GM12872 (cell line): ENCODE measurements at regions not wholly inside any gene's neighbourhood (a gene's known extent, or its start where the extent isn't known, plus 50 kb on each side); places are given as distances from the start of the nearest gene placed in this dataset.

Source experiments
- CTCF ChIP-seq: IDR thresholded peaks from 3 replicates; pipeline ENCODE4 v1.5.1; 2011; ENCODE audit warnings: low read depth, mild to moderate bottlenecking, low read length, moderate library complexity; ENCODE audit not compliant: insufficient read depth

DNA sequence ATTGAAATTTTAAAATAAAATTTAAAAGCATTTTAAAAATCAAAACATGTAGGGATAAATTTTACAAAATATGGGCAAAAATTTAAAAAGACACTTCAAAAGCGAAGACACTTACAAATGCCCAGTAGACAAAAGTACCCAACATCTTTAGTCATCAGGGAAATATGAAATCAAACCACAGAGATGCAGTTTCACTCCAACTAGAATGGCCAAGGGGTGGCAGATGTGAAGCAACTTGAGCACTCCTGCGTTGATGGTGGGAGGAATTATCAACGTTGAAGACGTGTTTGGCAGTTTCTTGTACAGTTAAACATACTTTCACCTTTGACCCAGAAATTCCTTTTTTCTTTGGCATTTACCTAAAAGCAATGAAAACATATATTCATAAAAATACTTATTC, 518.0 kb upstream of the SGCG start:
- no peak for TF ChIP-seq CTCF

GRCh38 chr13:22665506-22665905, 515.3 kb upstream of the SGCG start:
- no peak for TF ChIP-seq CTCF

- TF ChIP-seq CTCF = no peak
Measured at GRCh38 chr13:22690756-22691155, 490.0 kb upstream of the SGCG start.

DNA sequence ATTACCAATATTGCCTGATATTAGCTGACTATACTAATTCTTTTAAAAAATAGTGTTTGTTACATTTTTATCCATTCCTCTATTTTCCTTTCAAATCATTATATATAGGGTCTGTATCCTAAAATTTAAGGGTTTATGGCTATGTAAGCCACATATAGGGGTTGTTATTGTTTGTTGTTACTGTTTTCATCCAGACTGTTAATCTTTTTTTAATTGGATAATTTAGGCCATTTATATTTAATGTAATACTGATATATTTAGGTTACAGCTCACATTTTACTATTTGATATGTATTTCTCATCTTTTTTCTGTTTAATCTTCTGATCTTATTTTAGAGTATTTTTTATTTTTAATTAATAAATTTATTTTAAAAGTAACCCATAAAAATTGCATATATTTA, 487.1 kb upstream of the SGCG start:
- no peak for TF ChIP-seq CTCF

GRCh38 chr13:22696433-22696832, 484.3 kb upstream of the SGCG start:
- TF ChIP-seq CTCF = no peak

- no peak for TF ChIP-seq CTCF
Measured at GRCh38 chr13:22698467-22698866, 482.3 kb upstream of the SGCG start.

DNA sequence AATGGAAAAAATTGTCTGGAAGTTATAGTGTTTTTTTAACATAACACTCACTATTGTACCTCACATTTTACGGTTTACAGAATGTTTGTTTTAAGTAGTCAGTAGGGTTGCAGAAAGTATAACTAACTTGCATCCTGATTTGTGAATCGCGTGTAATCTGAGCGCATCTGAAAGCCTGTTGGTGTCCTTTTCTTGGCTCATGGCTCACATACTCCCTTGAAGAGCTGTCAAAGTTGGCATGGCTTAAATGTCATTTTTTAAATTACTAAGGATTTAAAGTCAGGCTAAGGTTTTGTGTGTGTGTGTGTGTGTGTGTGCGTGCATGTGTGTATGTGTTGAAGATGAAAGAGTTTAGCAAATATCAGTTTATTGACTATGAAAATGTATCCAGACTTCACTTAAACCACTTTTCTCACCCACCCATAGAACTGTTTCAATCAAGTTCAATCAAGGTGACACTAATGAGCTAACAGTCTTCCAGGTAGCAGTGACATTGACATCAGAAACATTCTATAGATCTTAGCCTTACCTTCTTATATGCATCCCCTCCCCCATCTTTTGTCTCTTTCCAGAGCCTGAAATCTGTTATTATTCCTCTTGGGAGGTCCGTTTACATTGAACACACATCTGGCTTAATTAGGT, 480.4 kb upstream of the SGCG start:
- TF ChIP-seq CTCF = no peak
